IMR-90 (cell line): ENCODE measurements at regions not wholly inside any gene's neighbourhood (a gene's known extent, or its start where the extent isn't known, plus 50 kb on each side); places are given as distances from the start of the nearest gene placed in this dataset.

Experiments
- ATAC-seq: fragments of 200-7000 bp; cut with Tn5 transposase; 2 replicates; pipeline ENCODE4 v1.9.1; 2020; ENCODE audit warnings: low read depth, mild to moderate bottlenecking, moderate library complexity
- BruUV-seq: library from RNA; stranded (reverse); fragments of 400-500 nt; replicated peaks from 2 replicates; lab custom pipeline; 2021; lab: Mats Ljungman, UMichigan
- CTCF ChIA-PET: fragments of 300-600 bp; formaldehyde crosslinking; extraction: SDS; loops from one replicate; lab custom pipeline; 2021; ENCODE audit warnings: antibody characterized with exemption; lab: Yijun Ruan, JAX
- POLR2A ChIA-PET: fragments of 300-600 bp; sonication (Branson Sonifier 250); formaldehyde crosslinking; loops from one replicate; lab custom pipeline; 2022; ENCODE audit warnings: antibody characterized with exemption; ENCODE audit not compliant: unreplicated experiment; lab: Charles Lee
- DNase-seq: peaks from one replicate; pipeline ENCODE4 v3.0.0; 2013
- H2AFZ ChIP-seq: replicated peaks from 2 replicates; pipeline ENCODE3; 2013; ENCODE audit warnings: low read length, mild to moderate bottlenecking; ENCODE audit not compliant: poor library complexity
- H2AK5ac ChIP-seq: 2 replicates; pipeline ENCODE4 v1.6.1; 2013; ENCODE audit warnings: low read depth, low read length, inconsistent platforms
- H2AK9ac ChIP-seq: replicated peaks from 2 replicates; pipeline ENCODE3; 2013; ENCODE audit warnings: mild to moderate bottlenecking, low read depth, low read length, moderate library complexity; ENCODE audit not compliant: poor library complexity
- H2BK120ac ChIP-seq: 2 replicates; pipeline ENCODE4 v1.6.1; 2013; ENCODE audit warnings: low read depth, low read length, inconsistent platforms
- H2BK15ac ChIP-seq: 3 replicates; pipeline ENCODE4 v1.6.1; 2013; ENCODE audit warnings: low read depth, low read length, inconsistent platforms
- H2BK20ac ChIP-seq: 2 replicates; pipeline ENCODE4 v1.6.1; 2013; ENCODE audit warnings: low read depth, mild to moderate bottlenecking, inconsistent platforms, low read length, moderate library complexity
- H2BK5ac ChIP-seq: 2 replicates; pipeline ENCODE4 v1.6.1; 2013; ENCODE audit warnings: mild to moderate bottlenecking, low read depth, low read length, inconsistent platforms; ENCODE audit not compliant: poor library complexity, severe bottlenecking
- H3K14ac ChIP-seq: replicated peaks from 2 replicates; pipeline ENCODE4 v1.6.1; 2013; ENCODE audit warnings: low read depth, low read length, inconsistent platforms
- H3K18ac ChIP-seq: 2 replicates; pipeline ENCODE4 v1.6.1; 2013; ENCODE audit warnings: low read depth, low read length, control low read depth
- H3K23ac ChIP-seq: 2 replicates; pipeline ENCODE4 v1.6.1; 2013; ENCODE audit warnings: low read depth, low read length, inconsistent platforms
- H3K27ac ChIP-seq: 2 replicates; pipeline ENCODE4 v1.5.1; 2013; ENCODE audit warnings: mild to moderate bottlenecking, control low read depth, low read length; ENCODE audit not compliant: insufficient read depth
- H3K27me3 ChIP-seq: 2 replicates; pipeline ENCODE4 v1.6.1; 2013; ENCODE audit warnings: low read length; ENCODE audit not compliant: control insufficient read depth, insufficient read depth
- H3K36me3 ChIP-seq: 2 replicates; pipeline ENCODE4 v1.6.1; 2013; ENCODE audit warnings: low read length, mixed read lengths; ENCODE audit not compliant: control insufficient read depth, insufficient read depth
- H3K4ac ChIP-seq: 2 replicates; pipeline ENCODE4 v1.6.1; 2013; ENCODE audit warnings: low read depth, low read length, inconsistent platforms
- H3K4me1 ChIP-seq: 2 replicates; pipeline ENCODE4 v1.6.1; 2013; ENCODE audit warnings: low read length, mixed read lengths; ENCODE audit not compliant: control insufficient read depth, insufficient read depth
- H3K4me2 ChIP-seq: 2 replicates; pipeline ENCODE4 v1.6.1; 2013; ENCODE audit warnings: low read depth, mild to moderate bottlenecking, control low read depth, low read length, moderate library complexity
- H3K4me3 ChIP-seq: 2 replicates; pipeline ENCODE4 v1.5.1; 2013; ENCODE audit warnings: low read depth, mild to moderate bottlenecking, control low read depth, low read length, moderate library complexity; ENCODE audit not compliant: insufficient read depth
- H3K56ac ChIP-seq: 2 replicates; pipeline ENCODE4 v1.6.1; 2013; ENCODE audit warnings: low read length, inconsistent platforms; ENCODE audit not compliant: insufficient read depth; ENCODE audit errors: extremely low read depth
- H3K79me1 ChIP-seq, 2 experiments: 2 replicates each; pipeline ENCODE4 v1.6.1; 2013; ENCODE audit warnings: low read length in 2 of 2, inconsistent platforms in 1 of 2, low read depth in 1 of 2
- H3K9ac ChIP-seq: 2 replicates; pipeline ENCODE4 v1.6.1; 2013; ENCODE audit warnings: low read depth, low read length, control low read depth
- H3K9me1 ChIP-seq: 2 replicates; pipeline ENCODE4 v1.6.1; 2013; ENCODE audit warnings: low read length, inconsistent platforms; ENCODE audit not compliant: insufficient read depth
- H3K9me3 ChIP-seq: 2 replicates; pipeline ENCODE4 v1.6.1; 2013; ENCODE audit warnings: low read length; ENCODE audit not compliant: control insufficient read depth, insufficient read depth
- H4K20me1 ChIP-seq: 2 replicates; pipeline ENCODE4 v1.6.1; 2013; ENCODE audit warnings: low read length, inconsistent platforms; ENCODE audit not compliant: insufficient read depth
- H4K5ac ChIP-seq: 2 replicates; pipeline ENCODE4 v1.6.1; 2013; ENCODE audit warnings: mild to moderate bottlenecking, low read depth, low read length, control low read depth
- H4K8ac ChIP-seq, 2 experiments: 2 replicates each; pipeline ENCODE4 v1.6.1; 2013; ENCODE audit warnings: low read depth in 2 of 2, low read length in 2 of 2, control low read depth in 1 of 2, inconsistent platforms in 1 of 2
- H4K91ac ChIP-seq: 2 replicates; pipeline ENCODE4 v1.6.1; 2013; ENCODE audit warnings: low read depth, low read length, inconsistent platforms; ENCODE audit not compliant: insufficient read depth
- BHLHE40 ChIP-seq: fragments of 150-350 bp; IDR thresholded peaks from 2 replicates; pipeline ENCODE4 v1.6.1; 2016; ENCODE audit warnings: mild to moderate bottlenecking, low read depth, low read length
- MAFK ChIP-seq: IDR thresholded peaks from 2 replicates; pipeline ENCODE4 v1.6.1; 2012; ENCODE audit warnings: low read depth, low read length, improper control_type of control experiment
- WGBS, 2 experiments: methylation state at CpG; one replicate each; pipeline versions ENCODE4 v1.1.5 to v1.1.7; 2013; ENCODE audit warnings: missing lambda C conversion rate in 2 of 2; ENCODE audit not compliant: insufficient read length in 1 of 2; ENCODE audit errors: extremely low coverage in 2 of 2; 5-methylcytosine and 5-hydroxymethylcytosine counted together
- dilution Hi-C: fragments of 300-500 bp; cut with HindIII; formaldehyde crosslinking; loops from one replicate; pipeline ENCODE4 v1.14.3; 2018; ENCODE audit warnings: low sequenced_read_pairs; ENCODE audit not compliant: unreplicated experiment
- in situ Hi-C: fragments of 300-500 bp; cut with MboI; formaldehyde crosslinking; loops from 3 replicates; pipeline ENCODE4 v1.14.3; 2019; ENCODE audit warnings: low sequenced_read_pairs, inconsistent platforms, mixed read lengths
- intact Hi-C: fragments of 100-400 bp; cut with micrococcal nuclease; formaldehyde crosslinking; loops from 2 replicates; pipeline ENCODE4 v1.10.0; 2022

GRCh38 chr1:187949567-187949966 lies 1120.8 kb downstream of the PLA2G4A start:
- dilution Hi-C loops: no loop called here
- Histone ChIP-seq H2BK15ac (no peak overlapping the region), H3K27ac (no peak overlapping the region), H3K9me3 (peaks cover 3% of the 10 kb centered on the region; the same call in 1 of the 2 replicates), H3K79me1 (no peaks in the 10 kb centered on the region), H3K23ac (no peak overlapping the region), H3K4me1 (no peaks in the 10 kb centered on the region), H3K18ac (no peak overlapping the region), H4K20me1 (no peaks in the 10 kb centered on the region), H2AFZ (no peak overlapping the region), H3K14ac (no peak overlapping the region), H4K91ac (no peak overlapping the region), H3K36me3 (no peaks in the 10 kb centered on the region), H3K4me2 (no peak overlapping the region), H3K9ac (no peak overlapping the region), H2BK5ac (no peak overlapping the region), H3K4ac (no peak overlapping the region), H2BK120ac (no peak overlapping the region), H4K5ac (no peak overlapping the region), H3K56ac (no peak overlapping the region), H3K4me3 (no peak overlapping the region), H2AK5ac (no peak overlapping the region), H3K27me3 (no peaks in the 10 kb centered on the region), H2AK9ac (no peak overlapping the region), H4K8ac (no peak overlapping the region), H3K9me1 (no peaks in the 10 kb centered on the region), H2BK20ac (no peak overlapping the region)
- in situ Hi-C loops: no loop called here
- ATAC-seq: no peak
- TF ChIP-seq MAFK: peak; percentile 73
- no peak for TF ChIP-seq BHLHE40
- no CpG with 5 or more reads among the region's 1 CpG for WGBS, 2 experiments
- no TSS peak for BruUV-seq
- ChIA-PET POLR2A (no interaction called here), CTCF (no interaction called here)
- intact Hi-C loops: no loop called here
- DNase-seq: no peak
